Thyroid gland (tissue), 4 donors: ENCODE measurements at regions not wholly inside any gene's neighbourhood (a gene's known extent, or its start where the extent isn't known, plus 50 kb on each side); places are given as distances from the start of the nearest gene placed in this dataset.

Experiments
- POLR2A ChIP-seq, 2 donors: fragments of 450-650 bp; IDR thresholded peaks; one replicate each; pipeline ENCODE4 v1.6.1; 2017; ENCODE audit warnings: antibody characterized with exemption in 2 of 2, mild to moderate bottlenecking in 2 of 2, moderate library complexity in 1 of 2
- TF ChIP-seq, protein P1 (sequence below), 6 experiments: fragments of 200-600 bp in 3 of 6; fragments of 450-650 bp in 3 of 6; sonication (generic) in 3 of 6; IDR thresholded peaks; one replicate each; pipeline ENCODE4 v1.5.1; 2016 to 2019; ENCODE audit warnings: antibody characterized with exemption in 6 of 6, mild to moderate bottlenecking in 2 of 6, inconsistent platforms in 1 of 6, moderate library complexity in 1 of 6

DNA sequence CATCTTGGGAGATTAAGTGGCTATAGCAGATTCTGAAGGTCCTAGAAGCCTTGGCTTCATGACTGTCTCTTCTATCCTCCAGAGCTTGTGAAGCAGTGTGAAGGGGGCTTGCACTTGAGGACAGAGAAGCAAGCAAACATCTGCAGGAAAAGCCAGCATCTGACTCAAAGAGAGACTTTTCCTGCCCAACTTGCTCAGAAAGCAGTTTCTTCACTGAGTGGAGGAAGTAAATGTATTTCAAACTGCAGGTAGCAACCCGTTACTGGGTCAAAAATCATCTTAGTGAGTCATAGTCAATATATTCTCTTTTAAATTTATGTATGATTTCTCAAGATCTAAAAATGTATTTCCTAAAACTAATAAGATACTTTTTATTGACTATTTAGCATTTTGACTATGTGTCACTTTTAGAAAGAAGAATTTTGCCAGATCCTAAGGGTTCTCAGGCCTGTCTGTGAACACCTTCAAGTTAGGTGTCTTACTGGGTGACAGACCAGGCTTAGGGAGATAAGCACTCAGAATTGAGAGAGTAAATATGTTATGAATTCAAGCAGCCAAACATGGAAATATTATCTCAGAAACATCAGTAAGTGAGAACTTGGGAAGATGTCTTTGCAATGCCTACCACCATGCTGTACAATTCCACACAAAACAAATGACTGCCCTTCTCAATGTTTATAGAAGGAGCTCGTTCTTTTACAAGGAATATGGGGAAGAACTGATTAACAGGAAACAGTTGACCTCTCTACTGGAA is 72.6 kb upstream of the DMAC1 start:
- TF ChIP-seq, protein P1, sequence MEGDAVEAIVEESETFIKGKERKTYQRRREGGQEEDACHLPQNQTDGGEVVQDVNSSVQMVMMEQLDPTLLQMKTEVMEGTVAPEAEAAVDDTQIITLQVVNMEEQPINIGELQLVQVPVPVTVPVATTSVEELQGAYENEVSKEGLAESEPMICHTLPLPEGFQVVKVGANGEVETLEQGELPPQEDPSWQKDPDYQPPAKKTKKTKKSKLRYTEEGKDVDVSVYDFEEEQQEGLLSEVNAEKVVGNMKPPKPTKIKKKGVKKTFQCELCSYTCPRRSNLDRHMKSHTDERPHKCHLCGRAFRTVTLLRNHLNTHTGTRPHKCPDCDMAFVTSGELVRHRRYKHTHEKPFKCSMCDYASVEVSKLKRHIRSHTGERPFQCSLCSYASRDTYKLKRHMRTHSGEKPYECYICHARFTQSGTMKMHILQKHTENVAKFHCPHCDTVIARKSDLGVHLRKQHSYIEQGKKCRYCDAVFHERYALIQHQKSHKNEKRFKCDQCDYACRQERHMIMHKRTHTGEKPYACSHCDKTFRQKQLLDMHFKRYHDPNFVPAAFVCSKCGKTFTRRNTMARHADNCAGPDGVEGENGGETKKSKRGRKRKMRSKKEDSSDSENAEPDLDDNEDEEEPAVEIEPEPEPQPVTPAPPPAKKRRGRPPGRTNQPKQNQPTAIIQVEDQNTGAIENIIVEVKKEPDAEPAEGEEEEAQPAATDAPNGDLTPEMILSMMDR (IDR thresholded peaks at IDR 0.05): no peak
- no peak for TF ChIP-seq POLR2A (IDR thresholded peaks at IDR 0.05)
